GM23248 (cell line): ENCODE measurements at regions not wholly inside any gene's neighbourhood (a gene's known extent, or its start where the extent isn't known, plus 50 kb on each side); places are given as distances from the start of the nearest gene placed in this dataset.

Experiments
- DNase-seq: peaks from one replicate; pipeline ENCODE4 v3.0.0-alpha.2; 2015
- H2AFZ ChIP-seq: fragments of 200-600 bp; sonication (generic); 2 replicates; pipeline ENCODE4 v1.6.1; 2016; ENCODE audit warnings: antibody characterized with exemption
- H3F3A ChIP-seq: fragments of 200-600 bp; sonication (generic); 2 replicates; pipeline ENCODE4 v1.6.1; 2016; ENCODE audit warnings: mild to moderate bottlenecking, antibody characterized with exemption, mixed run types; ENCODE audit not compliant: insufficient read depth
- H3K27ac ChIP-seq: fragments of 200-600 bp; sonication (generic); 2 replicates; pipeline ENCODE4 v1.5.1; 2016; ENCODE audit warnings: mild to moderate bottlenecking
- H3K27me3 ChIP-seq: fragments of 200-600 bp; sonication (generic); replicated peaks from 2 replicates; pipeline ENCODE4 v1.6.1; 2016; ENCODE audit warnings: mild to moderate bottlenecking; ENCODE audit not compliant: insufficient read depth
- H3K36me3 ChIP-seq: fragments of 200-600 bp; sonication (generic); 2 replicates; pipeline ENCODE4 v1.6.1; 2016; ENCODE audit warnings: low read depth, mild to moderate bottlenecking
- H3K4me1 ChIP-seq: fragments of 200-600 bp; sonication (generic); 2 replicates; pipeline ENCODE4 v1.6.1; 2016; ENCODE audit warnings: mild to moderate bottlenecking; ENCODE audit not compliant: insufficient read depth
- H3K4me2 ChIP-seq: fragments of 200-600 bp; sonication (generic); one replicate; pipeline ENCODE4 v1.6.1; 2016; ENCODE audit warnings: mild to moderate bottlenecking; ENCODE audit not compliant: unreplicated experiment
- H3K4me3 ChIP-seq: fragments of 200-600 bp; sonication (generic); 2 replicates; pipeline ENCODE4 v1.5.1; 2016; ENCODE audit warnings: mild to moderate bottlenecking
- H3K79me2 ChIP-seq: fragments of 200-600 bp; sonication (generic); 2 replicates; pipeline ENCODE4 v1.6.1; 2016; ENCODE audit warnings: mild to moderate bottlenecking; ENCODE audit not compliant: insufficient read depth
- H3K9ac ChIP-seq: fragments of 200-600 bp; sonication (generic); 2 replicates; pipeline ENCODE4 v1.6.1; 2016; ENCODE audit warnings: mild to moderate bottlenecking
- H3K9me2 ChIP-seq: fragments of 200-600 bp; sonication (generic); 2 replicates; pipeline ENCODE4 v1.6.1; 2016; ENCODE audit warnings: mixed run types, mild to moderate bottlenecking, moderate library complexity; ENCODE audit not compliant: insufficient read depth
- H3K9me3 ChIP-seq: fragments of 200-600 bp; sonication (generic); one replicate; pipeline ENCODE4 v1.6.1; 2017; ENCODE audit warnings: low read depth
- H4K20me1 ChIP-seq: fragments of 200-600 bp; sonication (generic); 2 replicates; pipeline ENCODE4 v1.6.0; 2016; ENCODE audit not compliant: insufficient read depth
- EZH2 ChIP-seq: fragments of 200-600 bp; sonication (generic); IDR thresholded peaks from 2 replicates; pipeline ENCODE4 v1.6.1; 2018; ENCODE audit warnings: antibody characterized with exemption, mild to moderate bottlenecking; ENCODE audit not compliant: insufficient read depth, poor library complexity, severe bottlenecking
- EZH2phosphoT487 ChIP-seq: fragments of 200-600 bp; sonication (generic); IDR thresholded peaks from 2 replicates; pipeline ENCODE4 v1.6.1; 2018; ENCODE audit warnings: antibody characterized with exemption, moderate library complexity, mild to moderate bottlenecking, low read depth; ENCODE audit not compliant: insufficient read depth
- WGBS, 2 experiments: methylation state at CpG; one replicate each; pipeline ENCODE4 v1.1.6; 2015 to 2017; ENCODE audit warnings: low lambda C conversion rate in 2 of 2, low coverage in 1 of 2; ENCODE audit errors: missing lambda C conversion rate in 2 of 2; 5-methylcytosine and 5-hydroxymethylcytosine counted together
- in situ Hi-C: fragments of 300-500 bp; cut with MboI; formaldehyde crosslinking; loops from 2 replicates; pipeline ENCODE4 v1.15.0; 2020

DNA sequence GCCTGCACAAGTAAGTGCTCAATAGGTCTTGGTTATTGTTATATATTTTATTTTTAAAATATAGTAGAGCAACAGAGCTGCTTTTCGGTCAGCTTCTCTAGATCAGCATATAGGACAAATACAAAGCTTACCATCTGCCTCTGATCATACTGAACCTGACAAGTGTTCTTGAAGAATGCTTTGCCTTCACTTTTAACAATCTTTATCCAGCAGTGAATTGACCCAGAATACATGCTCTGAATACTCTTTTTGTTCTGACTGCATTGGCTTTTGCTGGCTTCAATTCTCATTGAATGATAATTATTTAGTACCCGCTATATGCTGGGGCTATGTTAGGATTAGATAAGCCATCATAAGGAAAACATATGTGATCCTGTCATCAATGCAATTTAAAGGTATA is 137.8 kb downstream of the DHRS2 start:
- Histone ChIP-seq H3K4me2 (no peak overlapping the region), H3K27me3 (peaks cover 15% of the 10 kb centered on the region; the same call in 1 of the 2 replicates), H3K79me2 (no peaks in the 10 kb centered on the region), H3K36me3 (no peaks in the 10 kb centered on the region), H3F3A (no peaks in the 10 kb centered on the region), H3K9me2 (no peaks in the 10 kb centered on the region), H3K9me3 (no peaks in the 10 kb centered on the region), H3K4me1 (no peaks in the 10 kb centered on the region), H3K9ac (no peak overlapping the region), H4K20me1 (no peaks in the 10 kb centered on the region), H3K27ac (no peak overlapping the region), H2AFZ (no peak overlapping the region), H3K4me3 (no peak overlapping the region)
- DNase-seq, result no peak
- in situ Hi-C loops, result no loop called here
- WGBS, 2 experiments, result 49 to 58% methylated on average over 2 of the region's 2 CpGs
- TF ChIP-seq EZH2phosphoT487, result no peak
- no peak for TF ChIP-seq EZH2

DNA sequence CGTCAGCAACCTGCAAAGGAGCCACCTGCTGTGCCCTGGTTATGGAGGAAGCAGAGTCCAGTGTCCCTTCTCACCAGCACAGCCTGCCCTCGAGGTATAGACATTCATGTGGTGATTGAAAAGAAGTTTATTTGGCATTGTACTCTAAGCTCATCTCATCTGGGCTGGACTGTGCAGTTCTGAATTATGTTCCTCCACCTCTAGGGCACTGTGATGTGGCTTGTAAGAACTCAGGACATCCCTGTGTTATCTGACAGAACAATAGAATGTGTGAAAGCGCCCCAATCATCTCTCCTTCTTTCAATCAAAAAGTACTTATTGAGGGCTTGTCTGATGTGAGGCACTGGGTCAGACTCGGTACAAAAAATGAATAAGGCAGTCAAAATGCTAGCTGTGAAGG is 140.1 kb downstream of the DHRS2 start:
- H3K79me2 ChIP-seq, result no peaks in the 10 kb centered on the region
- no peak overlapping the region for H3K4me3 ChIP-seq
- no peaks in the 10 kb centered on the region for H3K9me3 ChIP-seq
- no peaks in the 10 kb centered on the region for H4K20me1 ChIP-seq
- in situ Hi-C loops, result no loop called here
- H3K27me3 ChIP-seq, result peaks cover 27% of the 10 kb centered on the region
- no peaks in the 10 kb centered on the region for H3K9me2 ChIP-seq
- no peak overlapping the region for H3K27ac ChIP-seq
- no peaks in the 10 kb centered on the region for H3F3A ChIP-seq
- no peak overlapping the region for H2AFZ ChIP-seq
- H3K4me2 ChIP-seq, result no peak overlapping the region
- no peak overlapping the region for H3K9ac ChIP-seq
- no peak for DNase-seq
- no peak for TF ChIP-seq EZH2phosphoT487
- TF ChIP-seq EZH2, result no peak
- 19 to 26% methylated on average over 4 of the region's 4 CpGs for WGBS, 2 experiments
- no peaks in the 10 kb centered on the region for H3K4me1 ChIP-seq
- no peaks in the 10 kb centered on the region for H3K36me3 ChIP-seq

DNA sequence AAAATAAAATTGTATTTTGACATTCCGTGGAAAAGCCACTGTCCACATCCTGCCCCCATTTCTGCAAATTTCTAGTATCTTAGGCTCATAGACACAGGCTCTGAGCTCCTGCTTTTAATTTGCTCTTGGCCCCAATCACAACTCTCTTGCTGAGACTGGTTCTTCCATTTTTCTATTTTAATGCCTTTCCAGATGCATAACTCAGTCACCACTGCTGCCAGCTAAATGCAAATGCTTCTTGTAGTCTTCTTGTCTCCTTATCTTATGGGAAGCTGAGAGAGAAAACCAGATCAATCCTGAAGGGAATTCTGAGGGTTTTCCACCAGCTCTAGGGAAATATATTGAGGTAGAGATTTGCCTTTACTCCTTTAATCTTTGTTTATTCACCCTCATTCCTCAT is 149.0 kb downstream of the DHRS2 start:
- no peak for DNase-seq
- H3K27me3 ChIP-seq, result peaks cover 17% of the 10 kb centered on the region
- H3K9ac ChIP-seq, result no peak overlapping the region
- H3K4me1 ChIP-seq, result no peaks in the 10 kb centered on the region
- no peak overlapping the region for H3K27ac ChIP-seq
- H2AFZ ChIP-seq, result no peak overlapping the region
- no peak overlapping the region for H3K4me2 ChIP-seq
- H4K20me1 ChIP-seq, result no peaks in the 10 kb centered on the region
- TF ChIP-seq EZH2phosphoT487, result no peak
- TF ChIP-seq EZH2, result no peak
- no peaks in the 10 kb centered on the region for H3K9me2 ChIP-seq
- H3K4me3 ChIP-seq, result no peak overlapping the region
- H3K9me3 ChIP-seq, result no peaks in the 10 kb centered on the region
- 14 to 24% methylated on average over 1 of the region's 1 CpG for WGBS, 2 experiments
- in situ Hi-C loops, result no loop called here
- no peaks in the 10 kb centered on the region for H3K36me3 ChIP-seq
- no peaks in the 10 kb centered on the region for H3K79me2 ChIP-seq
- no peaks in the 10 kb centered on the region for H3F3A ChIP-seq

DNA sequence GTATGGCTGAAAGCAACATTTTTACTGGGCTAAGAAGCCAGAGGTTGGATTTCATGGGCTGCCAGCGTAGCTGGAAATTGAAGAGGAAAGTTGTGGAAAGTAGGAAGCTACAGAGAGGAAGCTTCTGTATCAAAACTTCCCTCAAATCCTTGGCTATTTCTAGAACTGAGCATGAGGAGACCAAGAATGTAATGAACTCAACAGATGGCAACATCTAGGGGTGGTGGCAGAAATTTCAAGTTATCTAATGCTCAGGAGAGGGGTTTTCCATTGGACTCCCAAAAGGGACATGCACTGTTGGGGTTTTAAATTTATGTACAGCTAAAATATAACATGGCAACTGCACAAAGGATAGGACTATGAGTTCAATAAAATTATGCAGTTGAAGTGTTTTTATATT is 151.3 kb downstream of the DHRS2 start:
- no peaks in the 10 kb centered on the region for H3K9me2 ChIP-seq
- no peak overlapping the region for H3K4me2 ChIP-seq
- H3K9ac ChIP-seq, result no peak overlapping the region
- 7 to 9% methylated on average over 1 of the region's 1 CpG for WGBS, 2 experiments
- H3K4me1 ChIP-seq, result no peaks in the 10 kb centered on the region
- H3F3A ChIP-seq, result no peaks in the 10 kb centered on the region
- no peaks in the 10 kb centered on the region for H3K9me3 ChIP-seq
- in situ Hi-C loops, result no loop called here
- TF ChIP-seq EZH2phosphoT487, result no peak
- no peak for TF ChIP-seq EZH2
- H4K20me1 ChIP-seq, result no peaks in the 10 kb centered on the region
- H3K79me2 ChIP-seq, result no peaks in the 10 kb centered on the region
- no peak overlapping the region for H2AFZ ChIP-seq
- no peak for DNase-seq
- H3K27ac ChIP-seq, result no peak overlapping the region
- peaks cover 6% of the 10 kb centered on the region; the same call in 1 of the 2 replicates for H3K27me3 ChIP-seq
- no peak overlapping the region for H3K4me3 ChIP-seq
- no peaks in the 10 kb centered on the region for H3K36me3 ChIP-seq

DNA sequence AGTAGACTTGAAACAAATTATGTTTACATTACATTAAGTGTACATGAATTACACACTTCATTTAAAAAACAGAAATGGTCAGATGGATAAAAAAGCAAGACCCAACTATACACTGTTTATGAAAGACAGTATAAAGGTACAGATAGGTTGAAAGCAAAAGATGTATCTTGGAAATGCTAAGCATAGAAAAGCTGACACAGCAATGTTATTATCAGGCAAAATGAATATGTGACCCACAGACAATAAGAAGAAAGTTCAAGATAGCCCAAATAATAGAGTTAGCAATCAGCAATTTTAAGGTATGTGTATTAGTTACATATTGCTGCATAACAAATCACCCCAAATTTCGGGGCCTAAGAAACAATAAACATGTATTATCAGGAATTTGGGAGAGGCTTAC is 153.5 kb downstream of the DHRS2 start:
- 11 to 15% methylated on average over 1 of the region's 1 CpG for WGBS, 2 experiments
- no peaks in the 10 kb centered on the region for H3K9me2 ChIP-seq
- no peak for DNase-seq
- no peak overlapping the region for H3K4me3 ChIP-seq
- H3K9ac ChIP-seq, result no peak overlapping the region
- no peaks in the 10 kb centered on the region for H3K4me1 ChIP-seq
- in situ Hi-C loops, result no loop called here
- no peaks in the 10 kb centered on the region for H3K9me3 ChIP-seq
- H3F3A ChIP-seq, result no peaks in the 10 kb centered on the region
- H4K20me1 ChIP-seq, result no peaks in the 10 kb centered on the region
- no peak overlapping the region for H3K4me2 ChIP-seq
- no peaks in the 10 kb centered on the region for H3K36me3 ChIP-seq
- no peak overlapping the region for H2AFZ ChIP-seq
- no peaks in the 10 kb centered on the region for H3K79me2 ChIP-seq
- H3K27ac ChIP-seq, result no peak overlapping the region
- H3K27me3 ChIP-seq, result peaks cover 7% of the 10 kb centered on the region; the same call in 1 of the 2 replicates
- no peak for TF ChIP-seq EZH2
- TF ChIP-seq EZH2phosphoT487, result no peak
